SK-MEL-5 (cell line): ENCODE measurements at regions not wholly inside any gene's neighbourhood (a gene's known extent, or its start where the extent isn't known, plus 50 kb on each side); places are given as distances from the start of the nearest gene placed in this dataset.
A peak's percentile ranks its signal among the peaks of the same experiment; 100 is the strongest.

ENCODE experiments used
- DNase-seq: peaks from one replicate; pipeline ENCODE4 v3.0.0-alpha.2; 2016; ENCODE audit warnings: low read depth, low spot score
- in situ Hi-C: cut with HindIII; loops from 2 replicates; pipeline ENCODE4 v1.10.0; 2016; ENCODE audit warnings: low sequenced_read_pairs, high pct_unique_total_duplicates, low pct_unique_long_range_greater_than_20kb

DNA sequence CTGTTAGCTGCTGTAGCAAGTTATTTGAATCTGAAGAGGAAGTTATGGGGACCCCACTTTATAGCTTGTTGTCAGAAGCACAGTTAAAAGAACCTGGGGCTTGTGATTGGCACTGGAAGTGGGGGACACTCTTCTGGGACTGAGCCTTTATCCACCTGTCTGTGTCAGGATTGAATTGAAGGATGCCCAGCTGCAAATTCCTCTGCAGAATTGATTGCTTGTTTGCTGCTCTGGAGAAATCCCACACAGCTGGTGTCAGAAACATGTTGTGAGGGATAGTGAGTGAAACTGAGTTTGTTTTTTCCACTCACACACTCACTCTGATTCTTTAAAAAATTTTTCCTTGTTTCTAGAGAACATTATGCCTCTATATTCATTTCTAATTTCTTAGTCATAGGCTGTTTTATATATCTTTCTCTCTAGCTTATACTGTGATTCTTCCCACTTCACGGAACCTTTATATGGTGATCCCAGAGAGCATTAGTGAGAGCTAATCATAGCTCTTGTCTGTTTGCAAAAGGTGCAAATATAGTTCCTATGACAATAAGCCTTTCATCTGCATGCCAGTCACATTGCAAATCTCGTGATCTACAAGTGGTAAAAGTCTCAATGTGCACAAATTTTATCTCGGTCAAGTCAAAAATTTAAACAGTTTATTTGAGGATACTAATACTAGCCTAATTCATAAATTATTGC, 188.5 kb upstream of the EDIL3 start:
- in situ Hi-C loops, result no loop called here

DNA sequence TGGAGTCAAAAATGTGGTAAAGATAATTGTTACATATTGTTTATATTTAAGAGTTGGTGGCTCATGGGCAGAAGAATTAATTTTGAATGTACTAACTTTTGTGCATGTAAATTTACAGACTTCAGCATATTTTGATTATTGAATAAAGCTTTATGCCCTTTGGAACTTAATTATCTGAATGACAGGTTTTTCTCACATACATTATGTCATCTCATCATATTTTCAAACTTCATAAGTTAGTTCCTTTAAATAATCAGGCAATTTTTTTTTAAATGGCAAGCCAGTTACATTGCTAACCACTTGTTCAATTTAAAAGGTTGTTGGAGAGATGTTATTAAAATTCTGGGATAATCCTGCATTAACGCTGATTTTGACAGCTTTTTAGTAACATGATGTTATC, 184.6 kb upstream of the EDIL3 start:
- in situ Hi-C loops, result no loop called here
- no peak for DNase-seq

More for the DNA sequence above, 188.5 kb upstream of the EDIL3 start:
- no peak for DNase-seq

- peak; percentile 92 for DNase-seq
- in situ Hi-C loops, result no loop called here
Observed at GRCh38 chr5:84568171-84568570, 183.5 kb upstream of the EDIL3 start.

DNA sequence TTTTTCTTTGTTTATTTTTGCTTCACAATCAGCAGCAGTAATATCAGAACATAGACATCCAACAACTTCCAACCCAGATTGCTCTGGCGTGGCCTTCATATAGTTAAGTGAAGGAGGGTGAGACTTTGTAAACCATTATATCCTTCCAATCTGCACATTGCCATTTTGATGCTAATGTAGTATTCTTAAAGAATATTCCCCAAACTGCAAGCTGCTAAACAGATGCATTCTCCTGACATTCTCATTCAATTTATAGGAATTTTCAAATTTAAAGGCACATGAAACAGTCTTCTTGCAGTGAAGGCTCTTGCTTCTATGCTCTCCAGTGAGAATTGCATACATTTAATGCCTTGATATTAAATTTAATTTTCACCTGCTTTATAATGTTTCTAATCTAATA, 181.2 kb upstream of the EDIL3 start:
- no peak for DNase-seq
- in situ Hi-C loops, result no loop called here

DNA sequence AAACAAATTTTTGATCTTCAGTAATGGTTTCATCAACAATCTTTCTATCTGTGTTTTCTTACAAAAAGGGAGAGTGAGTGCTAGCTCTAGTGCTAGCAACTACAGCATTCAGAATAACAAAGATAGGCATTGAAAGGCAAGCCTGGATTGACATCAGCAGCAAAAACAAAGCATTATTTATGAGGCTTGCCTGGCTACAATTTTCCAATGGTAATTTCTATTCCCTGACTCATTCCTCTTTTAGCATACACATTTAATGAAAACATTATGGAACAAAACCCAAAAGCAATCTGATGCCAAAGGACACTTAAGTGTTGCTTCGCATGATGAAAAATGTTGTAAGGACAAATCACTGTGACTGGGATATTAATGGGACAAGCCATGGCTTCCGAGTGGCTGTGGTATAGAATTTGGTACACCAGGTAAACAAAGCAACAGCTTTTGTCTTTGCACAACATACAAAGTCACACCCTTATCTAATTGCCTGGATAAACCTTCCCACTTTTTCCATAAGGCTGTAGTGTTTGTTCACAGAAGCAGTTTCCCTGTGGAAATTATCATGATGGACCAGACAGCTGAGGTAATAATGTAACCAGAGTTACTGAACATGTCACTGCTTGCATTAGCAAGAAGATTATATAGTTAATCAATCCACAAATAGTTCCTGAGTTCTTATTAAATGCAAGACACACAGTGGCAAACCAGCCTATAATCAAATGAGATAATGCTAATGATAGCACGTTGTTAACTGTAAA, 179.8 kb upstream of the EDIL3 start:
- in situ Hi-C loops, result no loop called here
- peak; percentile 87 for DNase-seq

GRCh38 chr5:84550222-84550621, 165.5 kb upstream of the EDIL3 start:
- in situ Hi-C loops, result no loop called here
- DNase-seq, result no peak

- no peak for DNase-seq
- in situ Hi-C loops, result no loop called here
Observed at GRCh38 chr5:84549054-84549453, 164.4 kb upstream of the EDIL3 start.

DNA sequence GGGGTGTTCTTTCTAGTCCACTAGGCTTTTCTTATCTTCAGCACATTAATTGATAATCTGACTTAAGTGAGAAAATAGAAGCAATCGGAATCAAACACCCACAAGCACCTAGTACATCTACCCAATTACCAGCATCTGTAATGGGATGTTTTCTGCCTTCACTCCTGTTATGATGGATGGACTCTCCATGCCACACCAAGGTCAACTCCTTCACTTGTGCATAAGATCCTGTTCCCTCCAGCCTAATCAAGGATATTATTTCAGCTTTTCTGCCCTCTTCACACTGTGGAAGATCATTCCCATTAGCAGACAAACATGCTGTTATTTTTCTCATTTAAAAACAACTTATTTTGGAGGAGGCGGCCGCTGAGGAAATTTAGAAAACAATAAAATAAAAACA, 162.0 kb upstream of the EDIL3 start:
- DNase-seq, result no peak
- in situ Hi-C loops, result no loop called here

- in situ Hi-C loops, result no loop called here
- DNase-seq, result no peak
Observed at GRCh38 chr5:84536797-84537196, 152.1 kb upstream of the EDIL3 start.

DNA sequence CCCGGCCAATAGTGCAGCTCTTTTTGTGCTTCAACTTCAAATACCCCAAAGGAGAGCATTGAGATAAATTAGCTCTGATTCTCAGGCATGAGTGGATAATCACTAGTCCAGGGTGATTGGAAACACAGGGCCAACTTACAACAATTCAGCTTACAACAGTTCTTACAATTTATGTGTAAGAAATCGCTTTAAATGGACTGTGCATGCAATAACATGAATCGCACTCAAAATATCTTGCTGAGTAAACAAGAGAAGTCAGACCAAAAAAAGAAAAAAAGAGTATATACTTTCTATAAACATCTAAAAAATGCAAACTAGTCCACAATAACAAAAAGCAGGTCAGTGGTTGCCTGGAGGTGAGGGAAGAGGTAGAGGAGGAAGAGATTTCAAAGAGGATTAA, 150.6 kb upstream of the EDIL3 start:
- DNase-seq, result no peak
- in situ Hi-C loops, result no loop called here

- in situ Hi-C loops, result no loop called here
- DNase-seq, result peak; percentile 21
Observed at GRCh38 chr5:84524491-84524890, 139.8 kb upstream of the EDIL3 start.

- in situ Hi-C loops, result no loop called here
- no peak for DNase-seq
Observed at GRCh38 chr5:84518862-84519261, 134.2 kb upstream of the EDIL3 start.

- DNase-seq, result no peak
- in situ Hi-C loops, result no loop called here
Observed at GRCh38 chr5:84518370-84518769, 133.7 kb upstream of the EDIL3 start.

GRCh38 chr5:84506625-84507024, 121.9 kb upstream of the EDIL3 start:
- in situ Hi-C loops, result no loop called here
- DNase-seq, result no peak

- peak; percentile 6 for DNase-seq
- in situ Hi-C loops, result no loop called here
Observed at GRCh38 chr5:84494453-84494852, 109.8 kb upstream of the EDIL3 start.

DNA sequence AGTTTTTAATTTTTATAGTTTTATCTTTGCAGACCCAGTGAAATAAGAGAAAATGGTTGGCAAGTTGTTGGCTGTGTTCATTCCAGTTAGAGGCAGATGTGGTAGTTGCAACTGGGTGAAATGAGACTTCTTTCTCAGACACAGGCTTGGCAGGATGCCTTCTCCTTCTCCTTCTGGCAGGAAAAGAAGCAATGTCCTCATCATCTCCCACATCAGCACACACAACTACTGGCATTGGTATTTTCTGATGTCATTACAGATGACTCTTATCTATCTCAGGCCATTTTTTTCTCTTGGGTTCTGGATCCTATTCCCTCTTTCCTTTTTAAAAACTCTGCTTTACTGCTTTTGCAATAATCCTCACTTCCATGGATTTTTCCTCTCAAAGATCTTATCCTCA, 103.3 kb upstream of the EDIL3 start:
- no peak for DNase-seq
- in situ Hi-C loops, result no loop called here

DNA sequence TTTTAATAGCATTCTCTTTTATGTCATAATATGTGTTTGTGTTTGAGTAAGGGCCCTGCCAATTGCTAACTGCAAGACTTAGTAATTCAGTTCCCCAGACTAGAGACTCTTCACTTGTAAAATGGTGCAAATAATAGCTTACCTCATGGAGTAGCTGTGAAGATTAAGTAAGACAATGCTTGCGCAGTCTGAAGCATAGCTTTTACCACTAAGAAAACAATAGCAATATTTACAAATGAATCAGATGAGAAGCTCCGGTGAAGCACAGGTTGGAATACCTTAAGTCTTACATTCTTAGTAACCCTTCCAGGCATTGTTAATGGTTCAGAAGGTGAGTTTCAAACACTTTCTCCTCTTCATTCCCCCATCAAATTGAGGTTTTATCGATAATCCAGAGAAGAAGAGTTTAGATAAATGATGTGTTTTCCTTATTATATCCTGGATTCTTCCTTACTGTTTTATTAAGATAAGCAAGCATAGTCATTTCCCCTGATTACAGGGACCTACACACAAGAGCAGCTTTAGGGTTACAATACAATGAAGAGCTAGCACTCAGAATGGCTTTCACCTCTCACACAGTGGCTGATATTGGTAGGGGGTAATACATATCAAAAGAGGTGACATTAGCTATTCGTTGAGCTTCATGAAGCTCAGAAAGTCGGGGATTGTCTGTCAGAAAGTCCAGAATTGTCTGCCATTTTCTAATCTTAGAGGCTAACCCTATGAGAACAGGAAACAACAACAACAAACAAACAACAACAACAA, 96.4 kb upstream of the EDIL3 start:
- DNase-seq, result no peak
- in situ Hi-C loops, result no loop called here

GRCh38 chr5:84478603-84479002, 93.9 kb upstream of the EDIL3 start:
- in situ Hi-C loops, result no loop called here
- DNase-seq, result no peak

DNA sequence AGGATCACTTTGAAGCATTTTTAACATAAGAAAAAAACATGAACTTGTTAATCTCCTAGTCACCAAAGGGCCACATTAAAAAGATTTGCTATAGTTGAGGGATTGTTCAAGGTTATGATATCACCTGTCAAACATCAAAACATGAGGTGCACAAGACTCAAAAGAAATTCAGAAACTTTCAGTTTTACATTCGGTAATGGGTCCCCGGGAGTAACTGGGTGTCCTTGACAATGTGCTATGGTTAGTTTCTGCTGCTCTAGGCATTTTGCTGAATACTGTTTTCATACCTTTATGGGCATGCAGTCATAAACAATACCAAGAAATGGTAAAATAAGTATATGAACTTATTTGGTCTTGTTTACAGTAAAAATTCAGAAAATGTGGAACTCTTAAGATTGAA, 92.8 kb upstream of the EDIL3 start:
- DNase-seq, result no peak
- in situ Hi-C loops, result no loop called here
